ENCODE measurements at regions not wholly inside any gene's neighbourhood (a gene's known extent, or its start where the extent isn't known, plus 50 kb on each side); places are given as distances from the start of the nearest gene placed in this dataset.

DNA sequence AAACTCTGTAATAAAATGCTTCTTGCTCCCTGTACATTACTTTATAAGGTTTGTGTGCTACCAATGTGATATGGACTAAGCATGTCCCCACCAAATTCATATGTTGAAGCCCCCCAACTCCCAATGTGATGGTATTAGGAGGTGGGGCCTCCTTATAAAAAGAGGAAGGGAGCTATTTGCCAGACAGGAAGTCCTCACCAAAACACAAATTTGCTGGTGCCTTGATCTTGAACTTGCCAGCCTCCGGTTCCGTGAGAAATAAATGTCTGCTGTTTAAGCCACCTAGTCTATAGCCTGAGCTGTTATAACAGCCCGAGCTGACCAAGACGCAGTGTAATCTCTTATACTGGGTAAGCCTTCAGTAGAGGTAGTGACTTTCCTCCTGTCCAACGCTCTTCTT is 114.5 kb downstream of the INHBA start:
- Histone ChIP-seq H3K4me3 (no peak overlapping the region), H3K27ac (no peak overlapping the region), H3K9me3 (ENCODE audit: low read depth) (no peaks in the 10 kb centered on the region), H3K27me3 (no peaks in the 10 kb centered on the region), H3K36me3 (no peaks in the 10 kb centered on the region), H3K4me1 (ENCODE audit: low read depth) (no peaks in the 10 kb centered on the region)
- no peak for DNase-seq (ENCODE audit: low read depth in 1 of 2, low spot score in 1 of 2)
- TF ChIP-seq, protein P1, sequence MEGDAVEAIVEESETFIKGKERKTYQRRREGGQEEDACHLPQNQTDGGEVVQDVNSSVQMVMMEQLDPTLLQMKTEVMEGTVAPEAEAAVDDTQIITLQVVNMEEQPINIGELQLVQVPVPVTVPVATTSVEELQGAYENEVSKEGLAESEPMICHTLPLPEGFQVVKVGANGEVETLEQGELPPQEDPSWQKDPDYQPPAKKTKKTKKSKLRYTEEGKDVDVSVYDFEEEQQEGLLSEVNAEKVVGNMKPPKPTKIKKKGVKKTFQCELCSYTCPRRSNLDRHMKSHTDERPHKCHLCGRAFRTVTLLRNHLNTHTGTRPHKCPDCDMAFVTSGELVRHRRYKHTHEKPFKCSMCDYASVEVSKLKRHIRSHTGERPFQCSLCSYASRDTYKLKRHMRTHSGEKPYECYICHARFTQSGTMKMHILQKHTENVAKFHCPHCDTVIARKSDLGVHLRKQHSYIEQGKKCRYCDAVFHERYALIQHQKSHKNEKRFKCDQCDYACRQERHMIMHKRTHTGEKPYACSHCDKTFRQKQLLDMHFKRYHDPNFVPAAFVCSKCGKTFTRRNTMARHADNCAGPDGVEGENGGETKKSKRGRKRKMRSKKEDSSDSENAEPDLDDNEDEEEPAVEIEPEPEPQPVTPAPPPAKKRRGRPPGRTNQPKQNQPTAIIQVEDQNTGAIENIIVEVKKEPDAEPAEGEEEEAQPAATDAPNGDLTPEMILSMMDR (IDR thresholded peaks at IDR 0.05; ENCODE audit: low read depth, low read length): no peak

DNA sequence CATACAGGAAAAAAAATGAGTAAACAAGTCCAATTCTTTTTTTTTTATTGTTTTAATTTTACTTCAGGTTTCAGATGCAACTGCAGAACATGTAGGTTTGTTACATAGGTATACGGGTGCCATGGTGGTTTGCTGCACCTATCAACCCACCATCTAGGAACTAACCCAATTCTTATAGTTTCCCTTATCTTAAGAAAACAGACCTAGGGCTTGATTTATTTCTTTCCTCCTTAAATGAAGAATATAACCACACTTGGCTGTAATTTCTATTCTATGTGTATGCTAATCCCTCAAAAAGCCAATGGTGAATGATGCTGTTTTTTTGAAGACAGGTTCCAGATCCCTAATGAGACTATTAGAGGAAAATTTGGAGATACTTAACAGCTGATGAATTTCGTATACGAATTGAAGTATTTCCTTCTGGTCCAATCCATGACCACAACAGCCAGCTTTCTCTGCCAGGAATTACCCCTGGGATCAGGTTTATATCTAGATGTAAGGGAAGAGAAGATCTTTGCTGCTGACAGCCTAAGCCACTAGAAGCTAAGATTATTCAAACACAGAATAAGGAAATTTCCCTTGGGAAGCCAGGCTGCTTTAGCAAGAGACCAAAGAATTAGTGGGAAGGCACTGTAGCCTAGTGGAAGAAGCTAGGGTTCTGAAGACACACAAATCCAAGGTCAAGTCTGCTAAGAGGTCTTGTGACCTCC is 115.8 kb downstream of the INHBA start:
- no peaks in the 10 kb centered on the region for H3K9me3 ChIP-seq (ENCODE audit: low read depth)
- TF ChIP-seq, protein P1 (IDR thresholded peaks at IDR 0.05; ENCODE audit: low read depth, low read length): no peak
- H3K4me3 ChIP-seq: no peak overlapping the region
- peak in 1 of 2 donors; percentile 8 for DNase-seq (ENCODE audit: low read depth in 1 of 2, low spot score in 1 of 2)
- no peaks in the 10 kb centered on the region for H3K4me1 ChIP-seq (ENCODE audit: low read depth)
- H3K27ac ChIP-seq: no peak overlapping the region
- H3K36me3 ChIP-seq: no peaks in the 10 kb centered on the region
- no peaks in the 10 kb centered on the region for H3K27me3 ChIP-seq

DNA sequence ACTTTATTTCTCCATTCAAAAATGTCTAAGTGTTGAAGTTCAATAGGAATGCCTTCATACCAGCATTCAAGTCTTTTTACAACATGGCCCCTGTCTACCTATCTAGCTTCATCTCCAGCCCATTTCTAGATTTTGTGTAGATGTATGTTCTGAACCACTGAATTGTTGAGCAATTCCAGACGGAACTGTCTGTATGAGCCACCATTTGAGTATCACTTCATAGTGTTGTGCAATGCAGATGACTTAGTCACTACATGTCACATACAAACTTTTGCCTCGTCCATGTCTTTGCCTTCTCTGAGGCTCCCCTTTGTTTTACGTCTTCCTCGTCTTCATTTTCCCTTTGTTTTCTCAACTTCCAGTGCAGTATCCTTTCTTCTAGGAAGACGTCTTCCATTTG is 118.1 kb downstream of the INHBA start:
- peak in 1 of 2 donors; percentile 15 for DNase-seq (ENCODE audit: low read depth in 1 of 2, low spot score in 1 of 2)
- H3K27ac ChIP-seq: no peak overlapping the region
- no peak overlapping the region for H3K4me3 ChIP-seq
- H3K9me3 ChIP-seq (ENCODE audit: low read depth): no peaks in the 10 kb centered on the region
- TF ChIP-seq, protein P1 (IDR thresholded peaks at IDR 0.05; ENCODE audit: low read depth, low read length): no peak
- H3K27me3 ChIP-seq: no peaks in the 10 kb centered on the region
- H3K4me1 ChIP-seq (ENCODE audit: low read depth): no peaks in the 10 kb centered on the region
- H3K36me3 ChIP-seq: no peaks in the 10 kb centered on the region

DNA sequence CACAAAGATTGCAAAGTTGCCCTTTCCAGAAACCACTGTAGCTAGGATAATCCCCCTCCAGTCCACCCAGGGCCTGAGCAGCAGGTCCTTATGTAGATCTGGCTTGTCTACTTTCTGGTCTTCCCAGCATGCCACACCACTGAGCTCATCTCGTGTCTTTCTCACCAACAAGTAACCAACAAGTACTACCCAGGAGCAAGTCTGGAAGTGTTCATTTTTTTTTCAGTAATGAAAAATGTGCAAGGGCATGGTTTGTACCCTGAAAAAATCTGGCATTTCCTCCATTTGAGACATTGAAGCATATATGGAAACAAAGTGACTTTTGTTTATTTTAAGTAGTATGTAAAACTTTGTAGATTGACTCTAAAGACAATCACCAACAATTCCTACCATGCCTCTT is 120.8 kb downstream of the INHBA start:
- H3K4me3 ChIP-seq: no peak overlapping the region
- H3K4me1 ChIP-seq (ENCODE audit: low read depth): no peaks in the 10 kb centered on the region
- no peak overlapping the region for H3K27ac ChIP-seq
- TF ChIP-seq, protein P1 (IDR thresholded peaks at IDR 0.05; ENCODE audit: low read depth, low read length): no peak
- H3K36me3 ChIP-seq: no peaks in the 10 kb centered on the region
- no peaks in the 10 kb centered on the region for H3K27me3 ChIP-seq
- H3K9me3 ChIP-seq (ENCODE audit: low read depth): no peaks in the 10 kb centered on the region
- no peak for DNase-seq (ENCODE audit: low read depth in 1 of 2, low spot score in 1 of 2)

DNA sequence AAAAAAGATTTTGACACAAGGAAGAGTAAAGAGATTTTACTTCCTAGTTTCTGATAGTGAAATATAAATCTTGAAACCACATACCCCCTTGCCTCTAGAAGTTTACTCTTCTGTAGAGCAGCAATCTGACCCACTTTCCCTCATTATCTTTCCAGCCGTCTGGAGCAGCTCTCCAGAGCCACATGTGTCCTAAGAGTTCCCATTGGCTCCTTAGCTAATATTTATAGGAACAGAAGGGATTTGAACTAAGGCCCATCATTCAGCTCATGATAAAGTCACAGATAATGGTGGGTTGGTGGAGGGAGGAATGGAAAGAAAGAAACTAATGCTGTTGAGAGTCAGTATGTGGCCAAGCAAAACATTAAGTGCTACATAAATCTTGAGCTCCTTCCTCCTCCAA is 121.8 kb downstream of the INHBA start:
- H3K9me3 ChIP-seq (ENCODE audit: low read depth): no peaks in the 10 kb centered on the region
- H3K27ac ChIP-seq: no peak overlapping the region

More for the DNA sequence above, 121.8 kb downstream of the INHBA start:
- H3K4me1 ChIP-seq (ENCODE audit: low read depth): no peaks in the 10 kb centered on the region
- H3K4me3 ChIP-seq: no peak overlapping the region
- TF ChIP-seq, protein P1 (IDR thresholded peaks at IDR 0.05; ENCODE audit: low read depth, low read length): no peak
- no peaks in the 10 kb centered on the region for H3K27me3 ChIP-seq
- H3K36me3 ChIP-seq: no peaks in the 10 kb centered on the region
- no peak for DNase-seq (ENCODE audit: low read depth in 1 of 2, low spot score in 1 of 2)
